Stimulated activated memory B cell treated with anti-CD40 and anti-IgM and Interleukin-4, amounts not matched to agents 10 μg/mL and 1 μg/mL and 100 μg/mL, for 72 hours (primary cell): ENCODE measurements at regions not wholly inside any gene's neighbourhood (a gene's known extent, or its start where the extent isn't known, plus 50 kb on each side); places are given as distances from the start of the nearest gene placed in this dataset.

Experiments used
- ATAC-seq: fragments of 150-1000 bp; cut with Tn5 transposase; 2 replicates; pipeline ENCODE4 v1.10.0; 2021
- H3K27ac Mint-ChIP-seq: one replicate; pipeline ENCODE4 v1.8.0; 2022; ENCODE audit warnings: mild to moderate bottlenecking, mixed read lengths
- H3K27me3 Mint-ChIP-seq: one replicate; pipeline ENCODE4 v1.8.0; 2022; ENCODE audit warnings: mixed read lengths
- H3K36me3 Mint-ChIP-seq: one replicate; pipeline ENCODE4 v1.8.0; 2022; ENCODE audit warnings: mixed read lengths
- H3K4me1 Mint-ChIP-seq: one replicate; pipeline ENCODE4 v1.8.0; 2022; ENCODE audit warnings: mixed read lengths
- H3K4me3 Mint-ChIP-seq: one replicate; pipeline ENCODE4 v1.8.0; 2022; ENCODE audit warnings: mild to moderate bottlenecking, moderate library complexity, mixed read lengths
- H3K9me3 Mint-ChIP-seq: one replicate; pipeline ENCODE4 v1.8.0; 2022; ENCODE audit warnings: mixed read lengths

GRCh38 chr4:179415847-179416223 is 1973.6 kb upstream of the AGA start:
- ATAC-seq: no peak
- H3K4me1 Mint-ChIP-seq: no peaks in the 10 kb centered on the region
- H3K27me3 Mint-ChIP-seq: no peaks in the 10 kb centered on the region
- H3K4me3 Mint-ChIP-seq: no peak overlapping the region
- H3K9me3 Mint-ChIP-seq: peaks cover 4% of the 10 kb centered on the region
- no peaks in the 10 kb centered on the region for H3K36me3 Mint-ChIP-seq
- no peak overlapping the region for H3K27ac Mint-ChIP-seq

- Mint-ChIP-seq H3K4me1 (no peaks in the 10 kb centered on the region), H3K36me3 (no peaks in the 10 kb centered on the region), H3K9me3 (peaks cover 4% of the 10 kb centered on the region), H3K27me3 (no peaks in the 10 kb centered on the region), H3K27ac (no peak overlapping the region), H3K4me3 (no peak overlapping the region)
- no peak for ATAC-seq
Measured at GRCh38 chr4:179417357-179417756, 1975.1 kb upstream of the AGA start.

GRCh38 chr4:179437962-179438361 is 1995.7 kb upstream of the AGA start:
- Mint-ChIP-seq H3K9me3 (peaks cover 5% of the 10 kb centered on the region), H3K4me1 (no peaks in the 10 kb centered on the region), H3K27me3 (no peaks in the 10 kb centered on the region), H3K27ac (no peak overlapping the region), H3K4me3 (no peak overlapping the region), H3K36me3 (no peaks in the 10 kb centered on the region)
- ATAC-seq: no peak

GRCh38 chr4:179441596-179441995 is 1999.4 kb upstream of the AGA start:
- Mint-ChIP-seq H3K36me3 (no peaks in the 10 kb centered on the region), H3K4me1 (no peaks in the 10 kb centered on the region), H3K27me3 (no peaks in the 10 kb centered on the region), H3K9me3 (peaks cover 8% of the 10 kb centered on the region), H3K27ac (no peak overlapping the region), H3K4me3 (no peak overlapping the region)
- ATAC-seq: no peak

GRCh38 chr4:179447308-179447707 is 2005.1 kb upstream of the AGA start:
- ATAC-seq: no peak
- Mint-ChIP-seq H3K27me3 (no peaks in the 10 kb centered on the region), H3K4me3 (no peak overlapping the region), H3K36me3 (no peaks in the 10 kb centered on the region), H3K9me3 (peaks cover 3% of the 10 kb centered on the region), H3K4me1 (no peaks in the 10 kb centered on the region), H3K27ac (no peak overlapping the region)

GRCh38 chr4:179465131-179465797 is 2023.0 kb upstream of the AGA start:
- H3K27me3 Mint-ChIP-seq: no peaks in the 10 kb centered on the region
- ATAC-seq: no peak
- no peaks in the 10 kb centered on the region for H3K4me1 Mint-ChIP-seq
- H3K27ac Mint-ChIP-seq: no peak overlapping the region
- H3K9me3 Mint-ChIP-seq: no peaks in the 10 kb centered on the region
- no peak overlapping the region for H3K4me3 Mint-ChIP-seq
- H3K36me3 Mint-ChIP-seq: no peaks in the 10 kb centered on the region

- Mint-ChIP-seq H3K27me3 (no peaks in the 10 kb centered on the region), H3K36me3 (no peaks in the 10 kb centered on the region), H3K4me3 (no peak overlapping the region)
Measured at GRCh38 chr4:179467878-179468277, 2025.6 kb upstream of the AGA start.

GRCh38 chr4:179472164-179472563 is 2029.9 kb upstream of the AGA start:
- no peaks in the 10 kb centered on the region for H3K9me3 Mint-ChIP-seq
- no peaks in the 10 kb centered on the region for H3K27me3 Mint-ChIP-seq
- no peaks in the 10 kb centered on the region for H3K36me3 Mint-ChIP-seq
- H3K4me1 Mint-ChIP-seq: no peaks in the 10 kb centered on the region
- no peak overlapping the region for H3K4me3 Mint-ChIP-seq
- H3K27ac Mint-ChIP-seq: no peak overlapping the region
- no peak for ATAC-seq

More at GRCh38 chr4:179467878-179468277, 2025.6 kb upstream of the AGA start:
- no peak for ATAC-seq
- H3K27ac Mint-ChIP-seq: no peak overlapping the region
- no peaks in the 10 kb centered on the region for H3K9me3 Mint-ChIP-seq
- no peaks in the 10 kb centered on the region for H3K4me1 Mint-ChIP-seq

- no peak overlapping the region for H3K4me3 Mint-ChIP-seq
- no peak overlapping the region for H3K27ac Mint-ChIP-seq
- H3K27me3 Mint-ChIP-seq: no peaks in the 10 kb centered on the region
- no peaks in the 10 kb centered on the region for H3K4me1 Mint-ChIP-seq
- no peak for ATAC-seq
- H3K9me3 Mint-ChIP-seq: no peaks in the 10 kb centered on the region
- H3K36me3 Mint-ChIP-seq: no peaks in the 10 kb centered on the region
Measured at GRCh38 chr4:179478608-179479007, 2036.4 kb upstream of the AGA start.

GRCh38 chr4:179485781-179486180 is 2043.5 kb upstream of the AGA start:
- no peaks in the 10 kb centered on the region for H3K36me3 Mint-ChIP-seq
- H3K9me3 Mint-ChIP-seq: peaks cover 4% of the 10 kb centered on the region
- ATAC-seq: no peak
- H3K27ac Mint-ChIP-seq: no peak overlapping the region
- H3K4me3 Mint-ChIP-seq: no peak overlapping the region
- no peaks in the 10 kb centered on the region for H3K4me1 Mint-ChIP-seq
- no peaks in the 10 kb centered on the region for H3K27me3 Mint-ChIP-seq

GRCh38 chr4:179486570-179487335 is 2044.5 kb upstream of the AGA start:
- Mint-ChIP-seq H3K4me3 (no peak overlapping the region), H3K27ac (no peak overlapping the region), H3K36me3 (no peaks in the 10 kb centered on the region), H3K27me3 (no peaks in the 10 kb centered on the region), H3K9me3 (peaks cover 4% of the 10 kb centered on the region), H3K4me1 (no peaks in the 10 kb centered on the region)
- no peak for ATAC-seq

- H3K4me3 Mint-ChIP-seq: no peak overlapping the region
- H3K27ac Mint-ChIP-seq: no peak overlapping the region
- H3K36me3 Mint-ChIP-seq: no peaks in the 10 kb centered on the region
- no peaks in the 10 kb centered on the region for H3K4me1 Mint-ChIP-seq
- H3K9me3 Mint-ChIP-seq: peaks cover 15% of the 10 kb centered on the region
- ATAC-seq: no peak
- no peaks in the 10 kb centered on the region for H3K27me3 Mint-ChIP-seq
Measured at GRCh38 chr4:179492260-179493080, 2050.2 kb upstream of the AGA start.

- H3K27ac Mint-ChIP-seq: no peak overlapping the region
- H3K4me1 Mint-ChIP-seq: no peaks in the 10 kb centered on the region
- H3K36me3 Mint-ChIP-seq: no peaks in the 10 kb centered on the region
- H3K4me3 Mint-ChIP-seq: no peak overlapping the region
- ATAC-seq: no peak
- H3K9me3 Mint-ChIP-seq: peaks cover 3% of the 10 kb centered on the region
- H3K27me3 Mint-ChIP-seq: no peaks in the 10 kb centered on the region
Measured at GRCh38 chr4:179503976-179504375, 2061.7 kb upstream of the AGA start.

GRCh38 chr4:179509489-179509888 is 2067.3 kb upstream of the AGA start:
- Mint-ChIP-seq H3K9me3 (peaks cover 3% of the 10 kb centered on the region), H3K4me1 (no peaks in the 10 kb centered on the region), H3K27ac (no peak overlapping the region), H3K27me3 (no peaks in the 10 kb centered on the region), H3K4me3 (no peak overlapping the region), H3K36me3 (no peaks in the 10 kb centered on the region)
- no peak for ATAC-seq

GRCh38 chr4:179521952-179522351 is 2079.7 kb upstream of the AGA start:
- Mint-ChIP-seq H3K9me3 (peaks cover 6% of the 10 kb centered on the region), H3K36me3 (no peaks in the 10 kb centered on the region), H3K4me1 (no peaks in the 10 kb centered on the region), H3K27ac (no peak overlapping the region), H3K27me3 (no peaks in the 10 kb centered on the region), H3K4me3 (no peak overlapping the region)
- no peak for ATAC-seq
